Activated CD8-positive, alpha-beta T cell treated with anti-CD3 and anti-CD28 coated beads, Interleukin-2, amount 10 ng/mL, durations not matched to agents 7 days and 5 days (primary cell): ENCODE measurements at regions not wholly inside any gene's neighbourhood (a gene's known extent, or its start where the extent isn't known, plus 50 kb on each side); places are given as distances from the start of the nearest gene placed in this dataset.

Source experiments
- ATAC-seq: fragments of 150-1000 bp; cut with Tn5 transposase; one replicate; pipeline ENCODE4 v1.10.0; 2021; ENCODE audit warnings: moderate library complexity
- CTCF ChIA-PET: fragments of 350-600 bp; sonication (Branson Sonifier 250); formaldehyde crosslinking; loops from one replicate; lab custom pipeline; 2021; ENCODE audit warnings: antibody characterized with exemption; lab: Charles Lee
- POLR2A ChIA-PET: fragments of 350-600 bp; sonication (Branson Sonifier 250); formaldehyde crosslinking; loops from one replicate; lab custom pipeline; 2021; ENCODE audit warnings: antibody characterized with exemption; lab: Charles Lee
- DNase-seq: peaks from one replicate; pipeline ENCODE4 v3.0.0-alpha.2; 2020
- H3K27ac Mint-ChIP-seq: one replicate; pipeline ENCODE4 v1.8.0; 2021; ENCODE audit warnings: mild to moderate bottlenecking, mixed read lengths
- H3K27me3 Mint-ChIP-seq: one replicate; pipeline ENCODE4 v1.8.0; 2021; ENCODE audit warnings: low read depth, mixed read lengths
- H3K36me3 Mint-ChIP-seq: one replicate; pipeline ENCODE4 v1.8.0; 2021; ENCODE audit warnings: low read depth, mixed read lengths
- H3K4me1 Mint-ChIP-seq: one replicate; pipeline ENCODE4 v1.8.0; 2021; ENCODE audit warnings: low read depth, mixed read lengths
- H3K4me3 Mint-ChIP-seq: one replicate; pipeline ENCODE4 v1.8.0; 2021; ENCODE audit warnings: mild to moderate bottlenecking, mixed read lengths
- H3K9me3 Mint-ChIP-seq: one replicate; pipeline ENCODE4 v1.8.0; 2022; ENCODE audit warnings: mixed read lengths; ENCODE audit not compliant: insufficient read depth

DNA sequence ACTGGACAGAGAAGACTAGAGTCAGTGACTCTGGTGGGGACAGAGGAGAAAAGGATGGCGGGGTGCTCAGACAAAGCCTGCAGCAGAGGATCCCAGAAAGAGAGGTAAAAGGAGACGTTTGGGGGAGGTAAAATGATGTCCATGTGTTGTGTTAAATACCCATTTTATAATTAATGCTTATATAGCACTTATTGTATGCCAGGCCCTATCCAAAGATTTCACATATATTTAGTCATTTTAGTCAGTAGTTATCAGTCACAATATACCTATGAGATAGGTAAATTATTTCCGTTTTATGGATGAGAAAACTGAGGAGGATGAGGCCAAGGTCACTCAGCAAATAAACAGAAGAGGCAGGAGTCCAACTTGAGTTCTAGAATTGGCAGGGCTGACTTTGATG lies 144.6 kb upstream of the SEMA3E start:
- no peak for DNase-seq
- Mint-ChIP-seq H3K9me3 (no peaks in the 10 kb centered on the region), H3K4me3 (no peak overlapping the region), H3K27ac (no peak overlapping the region), H3K4me1 (no peaks in the 10 kb centered on the region), H3K27me3 (no peaks in the 10 kb centered on the region), H3K36me3 (no peaks in the 10 kb centered on the region)
- POLR2A ChIA-PET = no interaction called here
- ATAC-seq = no peak
- CTCF ChIA-PET = no interaction called here

DNA sequence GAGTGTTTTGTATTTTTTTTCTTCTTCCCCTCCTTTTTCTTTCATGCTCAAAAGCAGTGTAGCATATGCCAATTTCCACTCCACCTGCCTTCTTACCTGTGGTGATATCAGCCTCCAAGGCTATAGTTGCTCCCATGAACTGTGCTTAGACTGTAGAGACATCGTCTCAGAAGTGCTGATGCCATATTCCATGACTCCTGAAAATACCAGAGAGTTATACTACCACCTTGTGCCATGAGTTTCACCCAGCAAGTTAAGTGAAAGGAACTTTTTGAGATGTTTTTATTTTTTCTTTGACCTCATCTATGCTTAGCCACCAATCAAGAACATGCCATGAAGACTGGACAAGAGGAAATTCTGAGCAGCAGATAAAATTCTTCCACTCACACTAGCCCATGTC lies 142.8 kb upstream of the SEMA3E start:
- ATAC-seq = no peak
- no peaks in the 10 kb centered on the region for H3K9me3 Mint-ChIP-seq
- no peaks in the 10 kb centered on the region for H3K27me3 Mint-ChIP-seq
- no peak overlapping the region for H3K4me3 Mint-ChIP-seq
- H3K36me3 Mint-ChIP-seq = no peaks in the 10 kb centered on the region
- no peak overlapping the region for H3K27ac Mint-ChIP-seq
- ChIA-PET POLR2A (no interaction called here), CTCF (no interaction called here)
- no peak for DNase-seq
- H3K4me1 Mint-ChIP-seq = no peaks in the 10 kb centered on the region

DNA sequence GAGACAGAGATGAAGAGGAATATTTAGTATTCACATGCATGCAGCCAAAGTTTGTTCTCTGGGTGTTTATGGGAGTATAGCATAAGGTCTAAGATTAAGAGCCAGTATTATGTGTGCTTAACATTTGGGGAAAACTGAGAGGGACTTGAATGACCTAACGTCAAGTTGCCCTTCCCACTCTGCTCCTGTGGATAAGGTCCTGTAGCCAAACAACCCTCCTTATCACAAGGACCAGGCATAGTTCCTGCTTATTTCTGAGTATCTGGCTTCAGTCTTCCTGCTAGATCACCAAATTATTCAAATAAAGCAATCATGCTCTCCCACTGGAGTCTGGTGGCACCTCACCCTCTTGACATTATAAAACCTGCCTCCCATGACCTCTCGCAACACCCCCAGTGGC lies 137.9 kb upstream of the SEMA3E start:
- H3K27ac Mint-ChIP-seq = no peak overlapping the region
- H3K9me3 Mint-ChIP-seq = no peaks in the 10 kb centered on the region
- no peak for ATAC-seq
- no peaks in the 10 kb centered on the region for H3K4me1 Mint-ChIP-seq
- H3K4me3 Mint-ChIP-seq = no peak overlapping the region
- CTCF ChIA-PET = no interaction called here
- no peaks in the 10 kb centered on the region for H3K27me3 Mint-ChIP-seq
- DNase-seq = no peak
- POLR2A ChIA-PET = no interaction called here
- H3K36me3 Mint-ChIP-seq = no peaks in the 10 kb centered on the region

DNA sequence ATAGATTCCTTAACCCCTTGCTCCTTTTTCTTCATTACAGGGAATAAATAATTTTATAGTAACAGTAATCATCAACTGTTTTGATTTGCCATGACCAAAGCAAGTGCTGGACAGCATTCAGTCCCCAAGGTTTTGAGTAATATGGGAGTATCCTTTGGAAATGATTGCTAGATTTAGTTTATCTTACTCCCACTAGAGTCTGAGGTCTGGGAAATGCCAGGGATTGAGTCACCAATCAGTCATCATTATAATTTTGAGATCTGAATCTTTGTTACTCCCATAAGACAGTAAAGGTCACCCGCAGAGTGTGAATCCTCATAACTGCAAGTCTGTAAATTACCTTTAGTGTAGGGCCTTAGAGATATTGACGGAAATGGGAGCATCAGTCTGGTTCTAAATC lies 133.7 kb upstream of the SEMA3E start:
- ATAC-seq (no peak), DNase-seq (no peak)
- no peak overlapping the region for H3K4me3 Mint-ChIP-seq
- H3K27ac Mint-ChIP-seq = no peak overlapping the region
- no peaks in the 10 kb centered on the region for H3K36me3 Mint-ChIP-seq
- ChIA-PET CTCF (no interaction called here), POLR2A (no interaction called here)
- H3K4me1 Mint-ChIP-seq = no peaks in the 10 kb centered on the region
- H3K27me3 Mint-ChIP-seq = no peaks in the 10 kb centered on the region
- no peaks in the 10 kb centered on the region for H3K9me3 Mint-ChIP-seq

DNA sequence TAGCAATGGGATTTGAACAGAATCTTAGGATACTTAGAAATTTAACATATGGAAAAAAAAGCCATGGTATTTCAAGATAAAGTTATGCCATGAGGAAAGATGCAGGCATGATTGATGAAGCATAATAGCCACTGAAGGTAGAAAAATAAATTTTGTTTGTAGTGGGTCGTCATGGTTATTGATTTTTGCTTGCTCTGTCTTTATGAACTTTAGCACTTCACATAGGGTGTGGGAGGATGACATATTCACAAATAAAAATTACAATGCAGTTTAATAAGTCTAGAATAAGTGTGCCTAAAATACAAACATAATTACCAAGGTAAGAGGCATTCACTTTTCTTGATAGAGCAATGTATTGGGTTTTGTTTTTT lies 129.1 kb upstream of the SEMA3E start:
- POLR2A ChIA-PET = no interaction called here
- ATAC-seq = no peak
- Mint-ChIP-seq H3K27me3 (no peaks in the 10 kb centered on the region), H3K9me3 (no peaks in the 10 kb centered on the region), H3K36me3 (no peaks in the 10 kb centered on the region), H3K27ac (no peak overlapping the region), H3K4me3 (no peak overlapping the region), H3K4me1 (no peaks in the 10 kb centered on the region)
- no peak for DNase-seq
- CTCF ChIA-PET = no interaction called here

DNA sequence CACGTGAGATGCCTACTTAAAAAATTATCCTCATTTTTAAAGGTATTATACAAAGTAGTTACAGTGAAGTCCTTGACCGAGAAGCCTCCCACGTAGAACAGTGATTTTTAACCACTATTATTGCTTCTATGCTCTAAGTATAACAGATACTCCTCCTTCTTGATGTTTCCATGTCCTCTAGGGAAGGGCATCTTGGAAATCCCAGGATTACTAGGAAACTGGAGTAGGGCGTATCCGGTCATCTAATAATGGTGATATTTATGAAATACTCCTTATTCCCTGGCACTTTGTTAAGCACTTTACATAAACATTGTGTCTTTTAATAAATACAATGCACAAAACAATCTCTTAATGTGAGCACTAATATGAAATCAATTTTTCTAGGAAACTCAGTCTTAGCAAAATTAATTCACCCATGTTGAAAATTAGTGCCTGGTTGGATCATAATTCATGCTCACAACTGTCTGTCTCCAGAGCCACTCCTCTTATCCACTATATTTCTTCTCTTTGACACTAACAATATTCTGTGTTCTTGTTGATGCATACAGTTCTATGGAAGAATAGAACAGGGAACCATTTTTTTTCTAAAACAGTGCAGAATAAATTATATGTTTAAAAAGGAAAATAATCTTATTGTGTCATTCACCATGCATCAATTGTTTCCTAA lies 128.6 kb upstream of the SEMA3E start:
- H3K27ac Mint-ChIP-seq = no peak overlapping the region
- CTCF ChIA-PET = no interaction called here
- no peaks in the 10 kb centered on the region for H3K9me3 Mint-ChIP-seq
- ATAC-seq = no peak
- no peaks in the 10 kb centered on the region for H3K36me3 Mint-ChIP-seq
- no peaks in the 10 kb centered on the region for H3K27me3 Mint-ChIP-seq
- H3K4me3 Mint-ChIP-seq = no peak overlapping the region
- no peaks in the 10 kb centered on the region for H3K4me1 Mint-ChIP-seq
- POLR2A ChIA-PET = no interaction called here
- no peak for DNase-seq

DNA sequence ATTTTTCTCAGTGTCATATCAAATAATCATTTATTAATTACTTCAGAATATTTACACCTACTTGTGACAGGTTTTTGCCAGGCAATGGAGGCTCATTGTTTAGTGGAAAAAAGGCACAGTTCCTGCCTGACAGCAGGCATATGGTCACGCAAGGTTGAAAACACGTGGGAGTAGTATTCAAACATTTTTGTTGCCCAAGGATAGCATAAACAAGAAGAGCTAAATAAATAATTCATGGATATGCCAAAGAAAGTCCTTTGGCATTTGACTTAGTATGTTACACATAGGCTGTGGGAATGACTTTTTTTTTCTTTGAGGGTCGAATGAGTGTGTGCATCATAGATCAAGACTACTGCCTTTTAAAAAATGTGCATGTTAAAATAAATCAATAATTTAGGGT lies 120.5 kb upstream of the SEMA3E start:
- Mint-ChIP-seq H3K4me3 (no peak overlapping the region), H3K9me3 (no peaks in the 10 kb centered on the region), H3K27ac (no peak overlapping the region), H3K36me3 (no peaks in the 10 kb centered on the region), H3K4me1 (no peaks in the 10 kb centered on the region), H3K27me3 (no peaks in the 10 kb centered on the region)
- ChIA-PET POLR2A (no interaction called here), CTCF (no interaction called here)
- ATAC-seq (no peak), DNase-seq (no peak)

DNA sequence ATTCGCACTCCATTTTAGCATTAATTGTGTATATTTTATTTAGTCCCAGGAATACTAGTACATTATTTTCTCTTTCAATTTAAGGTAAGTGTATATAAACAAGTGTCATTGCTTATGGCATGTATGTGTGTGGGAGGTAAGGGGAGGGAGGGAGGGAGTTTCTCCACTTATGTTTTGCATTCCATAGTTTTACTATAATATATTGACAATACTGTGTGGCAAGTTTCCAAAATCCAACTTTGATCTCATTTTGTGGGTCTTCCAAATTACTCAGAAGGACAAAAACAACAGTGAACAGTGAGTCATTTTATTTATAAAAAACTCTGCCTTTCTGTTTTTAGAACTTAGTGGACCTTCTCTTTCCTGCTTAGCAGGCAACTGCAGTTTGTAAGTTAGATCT lies 102.3 kb upstream of the SEMA3E start:
- H3K4me3 Mint-ChIP-seq = no peak overlapping the region
- POLR2A ChIA-PET = no interaction called here
- no peaks in the 10 kb centered on the region for H3K27me3 Mint-ChIP-seq
- peaks cover 10% of the 10 kb centered on the region for H3K9me3 Mint-ChIP-seq
- no peak overlapping the region for H3K27ac Mint-ChIP-seq
- no peak for DNase-seq
- no peaks in the 10 kb centered on the region for H3K4me1 Mint-ChIP-seq
- H3K36me3 Mint-ChIP-seq = no peaks in the 10 kb centered on the region
- CTCF ChIA-PET = no interaction called here
- ATAC-seq = no peak

DNA sequence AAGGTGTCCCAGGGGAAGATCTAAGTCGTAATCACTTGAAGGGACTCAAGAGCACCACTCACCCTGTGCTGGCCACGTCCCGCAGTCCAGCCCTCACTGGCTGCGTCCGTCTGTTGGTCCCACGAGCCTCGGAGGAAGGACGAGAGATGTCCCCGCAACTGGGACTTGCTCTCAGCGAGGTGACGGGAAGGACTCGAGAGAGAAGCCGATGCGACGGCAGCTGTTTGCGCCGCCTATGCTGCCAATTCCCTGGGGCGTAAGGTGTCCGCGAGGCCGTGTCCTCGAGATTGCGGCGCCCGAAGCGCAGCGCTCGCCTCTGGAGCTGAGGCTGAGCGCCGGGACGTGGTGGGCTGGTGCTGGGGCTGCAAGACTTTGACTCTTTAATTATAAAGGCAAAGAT lies 100.6 kb upstream of the SEMA3E start:
- no peaks in the 10 kb centered on the region for H3K27me3 Mint-ChIP-seq
- POLR2A ChIA-PET = no interaction called here

DNA sequence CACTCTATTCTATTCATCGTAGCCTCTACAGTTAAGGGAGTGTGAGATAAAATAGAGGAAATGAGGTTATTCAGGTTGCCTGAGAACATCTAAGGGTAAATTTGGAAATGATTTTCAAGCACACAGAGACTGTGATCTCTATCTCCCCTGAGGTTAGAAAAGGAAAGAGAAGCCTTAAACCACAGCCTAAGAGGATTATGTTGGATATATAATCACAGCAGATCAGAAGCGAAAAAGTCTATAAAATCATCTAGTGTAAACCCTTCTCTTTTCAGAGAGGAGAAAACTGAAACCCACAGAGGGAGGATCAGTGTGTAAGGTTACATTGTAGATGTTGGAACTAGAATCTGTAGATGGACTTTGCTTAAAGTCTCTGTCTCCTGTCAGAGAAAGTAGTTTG lies 90.6 kb upstream of the SEMA3E start:
- Mint-ChIP-seq H3K9me3 (no peaks in the 10 kb centered on the region), H3K27me3 (no peaks in the 10 kb centered on the region), H3K4me1 (no peaks in the 10 kb centered on the region), H3K27ac (no peak overlapping the region), H3K4me3 (no peak overlapping the region), H3K36me3 (no peaks in the 10 kb centered on the region)
- ChIA-PET CTCF (no interaction called here), POLR2A (no interaction called here)
- no peak for ATAC-seq
- no peak for DNase-seq

More for the DNA sequence above, 100.6 kb upstream of the SEMA3E start:
- ATAC-seq = no peak
- Mint-ChIP-seq H3K4me3 (no peak overlapping the region), H3K36me3 (no peaks in the 10 kb centered on the region), H3K27ac (no peak overlapping the region), H3K9me3 (peaks cover 10% of the 10 kb centered on the region), H3K4me1 (no peaks in the 10 kb centered on the region)
- CTCF ChIA-PET = no interaction called here
- DNase-seq = no peak

DNA sequence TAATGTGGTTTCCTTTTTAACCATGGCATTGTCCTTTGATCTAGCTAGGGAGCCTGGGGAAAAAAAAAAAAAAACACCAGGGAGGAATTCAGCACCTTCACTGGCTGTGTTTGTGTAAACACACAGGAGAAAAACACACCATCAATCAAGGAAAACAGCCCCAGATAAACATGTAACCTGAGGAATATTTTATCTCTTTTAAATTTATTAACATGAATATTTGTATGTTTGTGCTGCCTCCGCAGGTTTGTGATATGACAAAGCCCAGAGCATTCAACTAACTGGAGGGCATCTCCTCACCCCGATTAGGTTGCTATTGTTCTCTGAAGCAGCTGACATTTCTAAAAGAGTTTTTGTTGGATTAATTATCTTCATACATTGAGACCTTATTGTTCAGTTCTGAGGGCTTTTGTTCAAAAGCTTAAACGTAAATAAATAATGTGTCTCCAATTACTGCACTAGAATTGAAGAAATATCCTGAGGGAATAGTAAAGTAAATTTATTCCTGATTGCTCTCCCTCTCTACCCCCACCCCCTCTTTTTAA lies 89.4 kb upstream of the SEMA3E start:
- POLR2A ChIA-PET = no interaction called here
- Mint-ChIP-seq H3K27me3 (no peaks in the 10 kb centered on the region), H3K36me3 (no peaks in the 10 kb centered on the region), H3K4me1 (no peaks in the 10 kb centered on the region), H3K9me3 (no peaks in the 10 kb centered on the region), H3K4me3 (no peak overlapping the region), H3K27ac (no peak overlapping the region)
- DNase-seq (no peak), ATAC-seq (no peak)
- CTCF ChIA-PET = no interaction called here

DNA sequence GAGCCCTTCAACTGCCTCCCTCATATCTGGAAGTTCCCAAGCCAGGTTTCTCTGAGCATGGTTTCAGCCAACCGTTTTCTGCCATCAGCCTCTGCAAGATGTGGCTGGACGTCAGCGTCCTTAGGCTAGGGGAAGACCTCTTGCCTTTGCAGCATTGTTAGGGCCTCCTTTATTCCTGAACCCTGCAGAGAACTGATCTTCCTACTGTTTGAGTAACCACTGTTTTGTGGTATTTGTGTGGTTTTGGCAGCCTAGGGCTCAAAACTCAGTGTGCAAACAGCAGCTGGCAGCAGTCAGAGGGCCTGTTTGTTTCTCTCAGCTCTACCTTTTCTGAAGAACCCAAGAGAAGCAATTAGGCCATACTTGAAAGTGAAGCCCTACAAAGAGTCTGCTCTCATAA lies 83.4 kb upstream of the SEMA3E start:
- no peak for DNase-seq
- H3K36me3 Mint-ChIP-seq = no peaks in the 10 kb centered on the region
- no peak for ATAC-seq
- H3K27me3 Mint-ChIP-seq = no peaks in the 10 kb centered on the region
- H3K27ac Mint-ChIP-seq = no peak overlapping the region
- H3K9me3 Mint-ChIP-seq = no peaks in the 10 kb centered on the region
- H3K4me3 Mint-ChIP-seq = no peak overlapping the region
- ChIA-PET CTCF (no interaction called here), POLR2A (no interaction called here)
- H3K4me1 Mint-ChIP-seq = no peaks in the 10 kb centered on the region

DNA sequence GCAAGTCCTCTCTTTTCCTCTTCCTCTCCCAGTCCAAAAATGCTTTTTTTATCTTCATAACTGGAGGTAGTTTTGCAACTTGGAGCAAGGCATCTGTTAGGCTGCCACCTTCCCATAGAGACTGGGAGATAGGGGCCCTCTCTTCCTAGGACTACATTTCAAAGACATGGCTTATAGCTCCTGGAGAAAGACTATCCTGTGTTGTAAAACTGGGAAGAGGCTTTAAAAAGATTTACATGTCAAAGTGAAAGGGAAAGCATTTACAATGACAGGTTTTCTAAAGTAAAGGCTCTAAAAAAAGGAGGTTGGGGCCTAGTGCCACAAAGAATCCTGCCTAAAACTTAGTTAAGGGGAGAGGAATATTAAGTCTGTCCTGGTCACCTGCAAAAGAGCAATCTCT lies 82.2 kb upstream of the SEMA3E start:
- H3K4me3 Mint-ChIP-seq = no peak overlapping the region
- no peaks in the 10 kb centered on the region for H3K9me3 Mint-ChIP-seq
- ChIA-PET CTCF (no interaction called here), POLR2A (no interaction called here)
- H3K27ac Mint-ChIP-seq = no peak overlapping the region
- H3K36me3 Mint-ChIP-seq = no peaks in the 10 kb centered on the region
- no peaks in the 10 kb centered on the region for H3K4me1 Mint-ChIP-seq
- ATAC-seq (no peak), DNase-seq (no peak)
- H3K27me3 Mint-ChIP-seq = no peaks in the 10 kb centered on the region
